ENCODE measurements at regions not wholly inside any gene's neighbourhood (a gene's known extent, or its start where the extent isn't known, plus 50 kb on each side); places are given as distances from the start of the nearest gene placed in this dataset.

DNA sequence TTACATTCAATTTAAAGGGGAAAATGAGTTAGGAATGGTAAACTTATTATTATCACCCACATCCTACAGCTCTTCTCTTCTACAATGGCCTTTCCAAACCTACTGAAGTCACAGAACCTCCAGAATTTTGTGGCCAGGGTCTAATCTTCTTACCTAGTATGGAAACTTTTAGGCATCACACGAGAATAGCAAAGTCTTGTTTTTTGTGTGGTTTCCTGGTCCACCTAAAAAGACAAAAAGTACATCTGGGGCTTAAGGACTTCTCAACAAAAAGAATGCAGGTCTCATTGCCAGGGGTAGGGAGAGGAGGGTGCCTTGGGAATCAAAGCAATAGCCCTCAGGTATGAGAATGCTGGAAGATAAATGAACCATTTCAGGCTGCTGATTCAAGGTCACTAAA, 345.3 kb downstream of the LMX1A start:
- no peaks in the 10 kb centered on the region for H3K27me3 ChIP-seq (ENCODE audit: control insufficient read depth in 2 of 2, insufficient read depth in 2 of 2, low read length in 2 of 2)
- H3K4me1 Mint-ChIP-seq, result no peaks in the 10 kb centered on the region
- H3K36me3 ChIP-seq (ENCODE audit: control insufficient read depth in 2 of 3, insufficient read depth in 3 of 3, low read length in 3 of 3), result no peaks in the 10 kb centered on the region
- CTCF ChIA-PET, result no interaction called here
- H3K4me3 ChIP-seq (ENCODE audit: low read length), result no peak overlapping the region
- no peak for DNase-seq
- POLR2A ChIA-PET, result no interaction called here
- no peaks in the 10 kb centered on the region for H3K36me3 Mint-ChIP-seq
- H3K27ac Mint-ChIP-seq, result no peak overlapping the region
- intact Hi-C loops (cut with micrococcal nuclease), result no loop called here
- ATAC-seq, result no peak
- peaks cover 0 to 5% (median 2%) of the 10 kb centered on the region in 11 donors for H3K9me3 Mint-ChIP-seq
- H3K4me1 ChIP-seq (ENCODE audit: control insufficient read depth in 2 of 2, insufficient read depth in 2 of 2, low read length in 2 of 2), result no peaks in the 10 kb centered on the region
- no peak overlapping the region for H3K4me3 Mint-ChIP-seq
- H3K9me3 ChIP-seq (ENCODE audit: control insufficient read depth in 2 of 3, low read length in 3 of 3), result no peaks in the 10 kb centered on the region
- no peaks in the 10 kb centered on the region for H3K27me3 Mint-ChIP-seq
- H3K27ac ChIP-seq (ENCODE audit: low read depth, low read length), result no peak overlapping the region

DNA sequence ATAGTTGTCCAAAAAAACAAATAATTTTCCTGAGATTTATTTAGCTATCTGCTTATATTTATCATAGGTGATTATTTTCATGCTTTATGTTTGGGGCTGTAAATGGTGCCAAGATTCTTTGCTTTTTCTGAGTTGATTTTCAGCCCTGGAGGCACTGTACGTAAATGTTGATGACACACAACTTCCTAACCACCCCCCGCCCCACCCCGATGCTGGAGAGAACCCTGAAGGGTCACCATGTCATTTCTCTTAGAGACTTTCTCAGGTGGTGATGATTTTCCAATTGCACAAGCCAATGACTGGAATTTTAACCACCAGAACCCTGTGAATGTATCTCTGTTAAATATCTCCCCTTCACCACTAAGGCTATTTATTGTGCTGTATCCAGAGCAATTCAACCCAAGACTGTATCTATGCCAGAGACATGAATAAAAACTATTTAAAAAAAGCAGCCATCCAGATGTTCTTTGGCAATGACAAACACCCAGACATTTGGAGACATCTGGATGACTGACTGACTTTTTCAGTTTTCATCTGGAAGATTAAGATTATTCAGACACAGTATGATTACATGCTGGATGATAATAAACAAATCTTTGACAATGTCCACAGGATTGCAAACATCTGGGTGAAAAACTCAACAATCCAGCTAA, 346.0 kb downstream of the LMX1A start:
- Histone ChIP-seq H3K4me1 (ENCODE audit: control insufficient read depth in 2 of 2, insufficient read depth in 2 of 2, low read length in 2 of 2) (no peaks in the 10 kb centered on the region), H3K36me3 (ENCODE audit: control insufficient read depth in 2 of 3, insufficient read depth in 3 of 3, low read length in 3 of 3) (no peaks in the 10 kb centered on the region), H3K27me3 (ENCODE audit: control insufficient read depth in 2 of 2, insufficient read depth in 2 of 2, low read length in 2 of 2) (no peaks in the 10 kb centered on the region), H3K27ac (ENCODE audit: low read depth, low read length) (no peak overlapping the region), H3K4me3 (ENCODE audit: low read length) (no peak overlapping the region), H3K9me3 (ENCODE audit: control insufficient read depth in 2 of 3, low read length in 3 of 3) (no peaks in the 10 kb centered on the region)
- CTCF ChIA-PET, result no interaction called here
- Mint-ChIP-seq H3K36me3 (no peaks in the 10 kb centered on the region), H3K27ac (no peak overlapping the region), H3K9me3 (peaks cover 0 to 5% (median 1%) of the 10 kb centered on the region in 11 donors), H3K27me3 (no peaks in the 10 kb centered on the region), H3K4me1 (no peaks in the 10 kb centered on the region), H3K4me3 (no peak overlapping the region)
- no peak for ATAC-seq
- POLR2A ChIA-PET, result no interaction called here
- no peak for DNase-seq
- intact Hi-C loops (cut with micrococcal nuclease), result no loop called here

DNA sequence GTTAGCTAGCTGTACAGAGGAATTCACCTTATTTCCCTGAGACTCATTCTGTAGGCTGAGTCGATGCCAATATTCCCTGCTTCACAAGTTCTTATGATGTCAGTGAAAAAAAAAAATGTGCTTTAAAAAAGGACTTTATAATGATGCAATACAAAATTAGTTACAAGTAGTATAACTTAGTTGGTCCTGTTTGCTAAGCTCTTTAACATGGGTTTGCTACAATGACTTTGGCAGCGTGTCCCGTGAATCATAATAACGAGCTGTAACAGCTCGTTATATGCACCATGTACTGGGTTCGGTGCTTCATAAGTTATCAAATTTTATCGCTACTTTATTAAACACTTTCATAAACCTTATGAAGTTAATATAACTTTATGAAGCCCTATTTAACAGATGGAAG, 349.7 kb downstream of the LMX1A start:
- H3K9me3 Mint-ChIP-seq, result peaks cover 0 to 9% (median 2%) of the 10 kb centered on the region in 11 donors
- no peak for DNase-seq
- CTCF ChIA-PET, result no interaction called here

DNA sequence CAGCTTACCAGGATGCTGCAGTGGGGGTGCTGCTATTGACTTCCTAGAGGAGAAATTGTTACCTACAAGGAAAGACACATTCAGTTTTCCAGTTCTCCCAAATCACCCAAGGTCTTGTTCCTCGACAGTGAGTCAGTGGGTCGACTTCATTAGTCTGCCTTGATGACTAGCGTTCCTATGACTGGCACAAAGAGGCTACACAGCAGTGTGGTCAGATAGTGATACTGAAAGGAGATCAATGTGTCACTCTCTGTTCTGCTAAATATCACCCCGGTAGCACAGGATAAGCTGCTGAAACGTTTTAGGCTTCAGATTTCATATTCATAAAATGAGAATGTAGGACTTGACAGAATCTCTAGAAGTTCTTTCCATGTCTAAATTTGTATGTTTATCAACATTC, 357.4 kb downstream of the LMX1A start:
- no peaks in the 10 kb centered on the region for H3K4me1 Mint-ChIP-seq
- no peaks in the 10 kb centered on the region for H3K36me3 ChIP-seq (ENCODE audit: control insufficient read depth in 2 of 3, insufficient read depth in 3 of 3, low read length in 3 of 3)
- H3K4me1 ChIP-seq (ENCODE audit: control insufficient read depth in 2 of 2, insufficient read depth in 2 of 2, low read length in 2 of 2), result no peaks in the 10 kb centered on the region
- H3K27ac ChIP-seq (ENCODE audit: low read depth, low read length), result no peak overlapping the region
- CTCF ChIA-PET, result no interaction called here
- H3K27me3 ChIP-seq (ENCODE audit: control insufficient read depth in 2 of 2, insufficient read depth in 2 of 2, low read length in 2 of 2), result no peaks in the 10 kb centered on the region
- peaks cover 0 to 11% (median 0%) of the 10 kb centered on the region in 5 donors for H3K27me3 Mint-ChIP-seq
- POLR2A ChIA-PET, result no interaction called here
- no peak overlapping the region for H3K4me3 ChIP-seq (ENCODE audit: low read length)
- no peak overlapping the region for H3K27ac Mint-ChIP-seq
- intact Hi-C loops (cut with micrococcal nuclease), result no loop called here
- no peak overlapping the region for H3K4me3 Mint-ChIP-seq
- H3K9me3 Mint-ChIP-seq, result peaks cover 0 to 26% (median 8%) of the 10 kb centered on the region in 11 donors
- ATAC-seq, result no peak
- H3K36me3 Mint-ChIP-seq, result peaks cover 0 to 9% (median 0%) of the 10 kb centered on the region in 5 donors
- H3K9me3 ChIP-seq (ENCODE audit: control insufficient read depth in 2 of 3, low read length in 3 of 3), result no peaks in the 10 kb centered on the region
- no peak for DNase-seq

More for the DNA sequence above, 349.7 kb downstream of the LMX1A start:
- Mint-ChIP-seq H3K27ac (no peak overlapping the region), H3K4me3 (no peak overlapping the region), H3K4me1 (no peaks in the 10 kb centered on the region), H3K27me3 (no peaks in the 10 kb centered on the region), H3K36me3 (peaks cover 0 to 4% (median 0%) of the 10 kb centered on the region in 5 donors)
- Histone ChIP-seq H3K27me3 (ENCODE audit: control insufficient read depth in 2 of 2, insufficient read depth in 2 of 2, low read length in 2 of 2) (no peaks in the 10 kb centered on the region), H3K9me3 (ENCODE audit: control insufficient read depth in 2 of 3, low read length in 3 of 3) (no peaks in the 10 kb centered on the region), H3K27ac (ENCODE audit: low read depth, low read length) (no peak overlapping the region), H3K4me1 (ENCODE audit: control insufficient read depth in 2 of 2, insufficient read depth in 2 of 2, low read length in 2 of 2) (no peaks in the 10 kb centered on the region), H3K4me3 (ENCODE audit: low read length) (no peak overlapping the region), H3K36me3 (ENCODE audit: control insufficient read depth in 2 of 3, insufficient read depth in 3 of 3, low read length in 3 of 3) (no peaks in the 10 kb centered on the region)
- ATAC-seq, result no peak
- intact Hi-C loops (cut with micrococcal nuclease), result no loop called here
- POLR2A ChIA-PET, result no interaction called here

DNA sequence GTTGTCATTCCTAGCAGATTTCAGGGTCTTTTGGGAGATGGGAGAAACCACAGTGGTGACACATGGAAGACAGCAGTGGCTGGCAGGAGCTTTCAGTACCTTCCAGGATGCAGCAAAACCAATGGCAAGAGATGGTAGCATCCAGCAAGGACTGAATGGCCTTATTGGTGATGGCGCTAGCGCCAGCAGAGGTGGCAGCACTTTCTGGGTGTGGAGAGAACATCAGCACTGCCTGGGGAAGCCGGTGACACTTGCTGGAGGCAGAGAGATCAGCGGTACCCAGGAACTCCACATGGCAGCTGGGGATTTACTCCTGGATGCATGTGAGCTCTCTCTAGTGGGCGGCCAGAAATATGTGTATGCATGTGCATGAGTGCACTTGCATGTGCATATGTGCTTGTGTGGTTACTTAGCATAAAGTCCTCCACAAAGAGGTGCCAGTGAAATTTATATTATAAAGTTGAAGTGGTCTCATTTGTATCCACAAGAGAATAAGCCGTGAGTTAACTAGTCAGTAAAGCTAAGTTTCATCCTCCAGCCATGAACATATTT, 364.7 kb downstream of the LMX1A start:
- Histone ChIP-seq H3K36me3 (ENCODE audit: control insufficient read depth in 2 of 3, insufficient read depth in 3 of 3, low read length in 3 of 3) (no peaks in the 10 kb centered on the region), H3K27ac (ENCODE audit: low read depth, low read length) (no peak overlapping the region), H3K27me3 (ENCODE audit: control insufficient read depth in 2 of 2, insufficient read depth in 2 of 2, low read length in 2 of 2) (no peaks in the 10 kb centered on the region), H3K4me3 (ENCODE audit: low read length) (no peak overlapping the region), H3K9me3 (ENCODE audit: control insufficient read depth in 2 of 3, low read length in 3 of 3) (no peaks in the 10 kb centered on the region), H3K4me1 (ENCODE audit: control insufficient read depth in 2 of 2, insufficient read depth in 2 of 2, low read length in 2 of 2) (no peaks in the 10 kb centered on the region)
- Mint-ChIP-seq H3K27me3 (peaks cover 0 to 5% (median 0%) of the 10 kb centered on the region in 5 donors), H3K4me1 (no peaks in the 10 kb centered on the region), H3K27ac (no peak overlapping the region), H3K4me3 (no peak overlapping the region), H3K9me3 (peaks cover 0 to 18% (median 5%) of the 10 kb centered on the region in 11 donors), H3K36me3 (peaks cover 0 to 5% (median 0%) of the 10 kb centered on the region in 5 donors)
- DNase-seq, result no peak
- ChIA-PET POLR2A (no interaction called here), CTCF (no interaction called here)
- intact Hi-C loops (cut with micrococcal nuclease), result no loop called here
- ATAC-seq, result no peak

DNA sequence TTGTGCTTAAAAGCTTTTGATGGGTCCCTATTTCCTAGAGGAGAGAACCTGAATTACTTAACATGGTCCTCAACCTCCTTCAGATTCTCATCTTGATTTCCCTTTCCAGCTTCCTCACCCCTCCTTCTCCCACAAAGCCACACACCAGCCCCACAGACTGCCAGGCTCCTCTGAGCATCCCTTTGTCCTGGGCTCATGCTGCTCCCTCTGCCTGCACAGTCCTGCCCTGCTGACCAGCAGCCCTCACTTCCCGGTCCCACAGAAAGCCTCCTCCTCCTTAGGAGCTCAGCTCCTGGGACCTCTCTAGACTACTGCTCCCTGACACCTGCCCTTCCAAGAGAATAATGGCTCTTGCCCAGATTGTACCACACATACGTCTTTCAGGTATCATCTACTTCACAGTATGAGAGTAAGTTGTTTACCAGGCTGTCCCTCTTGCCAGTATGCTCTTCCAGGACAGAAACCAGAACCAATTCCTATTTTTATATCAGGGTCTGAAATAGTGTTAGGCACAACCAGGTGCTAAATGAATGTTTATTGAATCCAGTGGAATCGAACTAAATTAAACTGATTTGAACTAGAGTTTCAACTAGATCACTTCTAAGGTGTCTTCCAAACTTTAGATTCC, 373.4 kb downstream of the LMX1A start:
- intact Hi-C loops (cut with micrococcal nuclease), result no loop called here
- no peak overlapping the region for H3K4me3 Mint-ChIP-seq
- POLR2A ChIA-PET, result no interaction called here
- Histone ChIP-seq H3K27ac (ENCODE audit: low read depth, low read length) (no peak overlapping the region), H3K27me3 (ENCODE audit: control insufficient read depth in 2 of 2, insufficient read depth in 2 of 2, low read length in 2 of 2) (no peaks in the 10 kb centered on the region), H3K36me3 (ENCODE audit: control insufficient read depth in 2 of 3, insufficient read depth in 3 of 3, low read length in 3 of 3) (no peaks in the 10 kb centered on the region), H3K9me3 (ENCODE audit: control insufficient read depth in 2 of 3, low read length in 3 of 3) (no peaks in the 10 kb centered on the region), H3K4me1 (ENCODE audit: control insufficient read depth in 2 of 2, insufficient read depth in 2 of 2, low read length in 2 of 2) (no peaks in the 10 kb centered on the region), H3K4me3 (ENCODE audit: low read length) (no peak overlapping the region)
- H3K36me3 Mint-ChIP-seq, result no peaks in the 10 kb centered on the region
- CTCF ChIA-PET, result no interaction called here
- no peak for ATAC-seq
- no peak overlapping the region for H3K27ac Mint-ChIP-seq
- peaks cover 0 to 7% (median 0%) of the 10 kb centered on the region in 5 donors for H3K27me3 Mint-ChIP-seq
- DNase-seq, result no peak
- H3K4me1 Mint-ChIP-seq, result no peaks in the 10 kb centered on the region
- H3K9me3 Mint-ChIP-seq, result peaks cover 0 to 6% (median 2%) of the 10 kb centered on the region in 11 donors

DNA sequence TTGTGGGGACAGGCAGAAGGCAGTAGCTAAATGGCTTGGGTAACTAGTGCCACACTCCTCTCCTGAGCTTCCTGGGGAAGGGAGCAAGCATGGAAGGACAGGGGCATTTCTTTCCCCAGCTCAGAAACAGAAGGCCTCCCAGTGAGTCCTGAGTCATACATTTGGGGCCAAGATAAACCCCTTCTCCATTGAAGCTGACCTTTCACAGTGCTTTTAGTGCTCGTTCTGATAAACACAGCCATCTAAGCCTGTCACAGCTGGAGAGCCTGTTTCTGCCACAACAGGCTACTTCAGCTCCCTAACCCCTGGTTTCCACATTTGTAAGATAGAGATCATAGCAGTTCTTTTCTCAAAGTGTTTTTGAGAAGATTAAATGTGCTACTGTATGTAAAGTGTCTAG, 374.0 kb downstream of the LMX1A start:
- ChIA-PET CTCF (interaction anchor here (0.6 kb wide), 1 partner anchor 536 kb away, joined by 3 read pairs; no protein-coding TSS in a partner anchor), POLR2A (no interaction called here)
- Mint-ChIP-seq H3K4me1 (no peaks in the 10 kb centered on the region), H3K9me3 (peaks cover 0 to 8% (median 2%) of the 10 kb centered on the region in 11 donors), H3K27me3 (peaks cover 0 to 7% (median 0%) of the 10 kb centered on the region in 5 donors), H3K36me3 (no peaks in the 10 kb centered on the region), H3K4me3 (no peak overlapping the region), H3K27ac (no peak overlapping the region)
- Histone ChIP-seq H3K4me1 (ENCODE audit: control insufficient read depth in 2 of 2, insufficient read depth in 2 of 2, low read length in 2 of 2) (no peaks in the 10 kb centered on the region), H3K36me3 (ENCODE audit: control insufficient read depth in 2 of 3, insufficient read depth in 3 of 3, low read length in 3 of 3) (no peaks in the 10 kb centered on the region), H3K9me3 (ENCODE audit: control insufficient read depth in 2 of 3, low read length in 3 of 3) (no peaks in the 10 kb centered on the region), H3K4me3 (ENCODE audit: low read length) (no peak overlapping the region), H3K27me3 (ENCODE audit: control insufficient read depth in 2 of 2, insufficient read depth in 2 of 2, low read length in 2 of 2) (no peaks in the 10 kb centered on the region), H3K27ac (ENCODE audit: low read depth, low read length) (no peak overlapping the region)
- no peak for DNase-seq
- ATAC-seq, result no peak
- intact Hi-C loops (cut with micrococcal nuclease), result no loop called here

Measured in naive thymus-derived CD4-positive, alpha-beta T cell (primary cell).